ENCODE measurements at regions not wholly inside any gene's neighbourhood (a gene's known extent, or its start where the extent isn't known, plus 50 kb on each side); places are given as distances from the start of the nearest gene placed in this dataset.

DNA sequence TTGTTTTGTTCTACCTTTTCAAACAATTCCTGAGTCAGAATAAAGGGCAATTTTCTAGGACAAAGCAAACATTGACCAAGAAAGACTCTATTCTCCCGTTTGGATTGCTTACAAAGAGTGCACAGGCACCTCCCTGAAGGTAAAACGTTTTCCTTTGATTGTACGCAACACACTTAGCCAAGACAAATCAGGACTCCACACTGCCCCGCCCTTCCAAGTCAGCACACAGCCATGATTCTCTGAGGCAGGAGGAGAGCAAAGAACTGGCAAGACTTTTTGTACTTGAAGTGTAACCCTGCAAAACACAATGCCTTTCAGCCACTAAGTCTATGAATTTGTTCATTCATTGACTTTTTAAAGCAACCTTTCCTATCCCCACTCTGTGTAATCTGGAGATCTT, 85.0 kb upstream of the FAM180A start (continued):
- no peak for TF ChIP-seq HDAC2 (IDR thresholded peaks at IDR 0.05; ENCODE audit: borderline replicate concordance in 1 of 2, low read depth in 2 of 2, low read length in 2 of 2)
- TF ChIP-seq ATF3 (IDR thresholded peaks at IDR 0.05; ENCODE audit: insufficient read depth, low read depth, low read length), result no peak
- no peak for TF ChIP-seq TCF12 (IDR thresholded peaks at IDR 0.05; ENCODE audit: low read depth, low read length)
- TF ChIP-seq SIX5 (IDR thresholded peaks at IDR 0.05; ENCODE audit: low read depth, low read length), result no peak

All from H1 (cell line).